ENCODE measurements at regions not wholly inside any gene's neighbourhood (a gene's known extent, or its start where the extent isn't known, plus 50 kb on each side); places are given as distances from the start of the nearest gene placed in this dataset.

DNA sequence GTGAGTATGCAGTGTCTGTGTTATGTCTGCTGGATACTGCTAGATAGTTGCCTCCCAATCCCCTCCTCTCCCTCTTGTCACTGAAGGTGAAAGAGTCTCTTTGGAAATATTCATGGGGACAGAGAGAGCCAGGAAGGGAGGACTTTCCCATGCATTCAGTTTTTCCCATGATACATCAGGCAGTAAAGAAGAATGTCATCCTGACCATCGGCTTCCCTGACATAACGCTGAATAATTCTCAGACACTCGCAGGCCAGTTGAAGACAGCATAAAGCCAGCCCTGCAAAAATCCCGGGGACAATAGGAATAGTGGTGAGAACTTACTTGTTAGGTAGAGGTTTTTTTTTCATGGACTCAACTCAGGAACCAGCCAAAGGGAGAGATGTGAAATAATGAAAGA, 58.1 kb downstream of the KLF4 start:
- no peak for DNase-seq (ENCODE audit: low spot score)

DNA sequence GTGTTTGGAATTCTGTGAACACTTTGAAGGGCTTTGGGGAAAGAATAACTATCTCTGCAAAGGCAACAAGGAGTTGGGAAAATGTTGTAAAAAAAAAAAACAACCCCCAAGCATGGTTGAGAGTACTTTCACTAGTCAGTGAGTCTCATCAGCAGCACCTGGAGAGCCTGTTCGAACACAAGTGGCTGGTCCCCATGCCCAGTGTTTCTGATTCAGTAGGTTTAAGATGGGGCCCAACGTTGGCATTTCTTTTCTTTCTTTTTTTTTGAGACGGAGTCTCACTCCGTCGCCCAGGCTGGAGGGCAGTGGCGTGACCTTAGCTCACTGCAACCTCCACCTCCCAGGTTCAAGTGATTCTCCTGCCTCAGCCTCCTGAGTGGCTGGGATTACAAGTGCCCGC, 59.5 kb downstream of the KLF4 start:
- DNase-seq (ENCODE audit: low spot score): no peak

DNA sequence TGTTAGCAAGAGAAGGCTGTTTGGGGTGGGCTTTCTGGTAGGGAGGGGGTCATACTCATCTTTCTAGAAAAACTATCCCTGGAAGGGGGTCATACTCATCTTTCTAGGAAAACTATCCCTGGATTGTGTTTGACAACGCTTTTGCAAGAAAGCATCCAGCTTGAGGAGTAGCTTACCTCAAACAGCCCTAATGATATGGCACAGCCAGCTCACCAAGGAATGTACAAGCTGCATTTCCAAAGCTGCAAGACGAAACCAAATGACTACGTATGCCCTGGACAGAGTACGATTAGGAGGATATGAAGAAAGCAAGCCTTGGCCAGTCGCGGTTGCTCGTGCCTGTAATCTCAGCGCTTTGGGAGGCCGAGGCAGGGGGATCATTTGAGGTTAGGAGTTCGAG, 63.4 kb downstream of the KLF4 start:
- DNase-seq (ENCODE audit: low spot score): no peak

- peak; percentile 55 for DNase-seq (ENCODE audit: low spot score)
These were observed 64.2 kb downstream of the KLF4 start for GRCh38 chr9:107425101-107426025.

- DNase-seq (ENCODE audit: low spot score): no peak
These were observed 66.0 kb downstream of the KLF4 start for GRCh38 chr9:107423540-107423939.

- DNase-seq (ENCODE audit: low spot score): peak; percentile 44
These were observed 67.1 kb downstream of the KLF4 start for GRCh38 chr9:107422189-107423185.

DNA sequence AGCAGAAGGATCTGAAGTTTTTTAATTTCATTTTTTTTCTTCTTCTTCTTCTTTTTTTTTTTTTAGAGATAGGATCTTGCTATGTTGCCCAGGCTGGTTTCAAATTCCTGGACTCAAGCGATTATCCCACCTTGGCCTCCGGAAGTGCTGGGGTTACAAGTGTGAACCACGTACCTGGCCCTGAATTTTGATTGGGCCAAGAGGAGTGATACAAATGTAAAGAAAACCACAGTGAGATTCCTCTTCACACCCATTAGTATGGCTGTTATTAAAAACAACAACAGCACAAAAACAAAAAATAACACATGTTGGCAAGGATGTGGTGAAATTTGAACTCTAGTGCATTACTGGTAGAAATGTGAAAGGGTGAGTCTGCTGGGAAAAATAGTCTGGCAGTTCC, 79.1 kb downstream of the KLF4 start:
- no peak for DNase-seq (ENCODE audit: low spot score)

DNA sequence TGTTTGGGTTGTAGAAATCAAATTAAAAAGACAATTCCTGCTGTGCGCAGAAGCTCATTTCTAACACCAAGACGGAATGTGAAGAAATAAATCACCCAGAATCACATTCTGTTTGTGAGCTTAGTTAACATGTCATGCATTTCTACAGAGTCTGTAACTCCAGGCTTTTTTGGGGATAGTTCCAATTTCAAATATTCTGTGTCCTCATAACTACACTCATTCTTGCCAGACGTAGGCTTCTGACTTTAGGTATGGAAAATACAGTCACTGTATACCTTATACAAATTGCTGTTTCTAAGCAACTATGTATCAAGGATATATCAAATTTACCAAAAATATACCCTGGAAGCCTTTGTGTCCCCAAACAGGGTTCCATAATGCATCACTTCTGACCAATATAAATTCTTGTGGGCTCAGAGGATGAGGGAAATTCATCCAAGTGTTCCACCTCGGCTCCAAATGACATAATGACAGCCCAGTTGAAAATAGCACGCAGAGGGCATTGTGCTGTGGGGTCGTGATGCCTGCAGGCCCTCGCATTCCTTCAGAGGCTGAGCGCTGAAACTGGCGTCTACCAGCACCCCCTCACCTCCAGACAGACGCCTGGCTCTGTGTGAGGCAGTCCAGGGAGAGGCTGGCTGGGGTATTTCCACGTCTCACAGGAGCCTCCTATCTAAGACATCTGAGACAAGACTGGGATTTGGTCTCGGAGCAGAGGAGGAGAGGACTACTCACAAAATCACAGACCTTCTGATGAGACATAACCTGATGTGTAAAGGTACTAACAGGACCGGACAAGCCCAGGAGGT, 79.8 kb downstream of the KLF4 start:
- no peak for DNase-seq (ENCODE audit: low spot score)

DNA sequence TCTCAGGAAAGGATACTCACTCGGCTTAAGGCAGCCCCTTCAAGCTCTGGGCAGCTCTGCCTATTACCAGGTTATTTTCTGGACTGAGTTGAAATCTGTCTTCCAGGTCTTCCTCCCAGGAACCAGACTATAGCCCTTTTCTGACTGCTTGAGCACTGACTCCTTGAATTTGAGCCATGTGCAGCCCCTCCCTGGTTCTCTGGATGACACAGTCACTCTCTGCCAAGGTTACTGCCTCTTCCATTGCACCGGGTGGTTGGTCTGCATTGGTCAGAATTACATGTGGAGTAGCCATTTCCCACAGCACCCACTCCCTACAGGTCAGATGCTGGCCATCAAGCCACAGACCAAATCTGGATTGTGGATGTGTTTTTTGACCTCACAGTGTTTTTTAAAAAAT, 81.9 kb downstream of the KLF4 start:
- DNase-seq (ENCODE audit: low spot score): no peak

DNA sequence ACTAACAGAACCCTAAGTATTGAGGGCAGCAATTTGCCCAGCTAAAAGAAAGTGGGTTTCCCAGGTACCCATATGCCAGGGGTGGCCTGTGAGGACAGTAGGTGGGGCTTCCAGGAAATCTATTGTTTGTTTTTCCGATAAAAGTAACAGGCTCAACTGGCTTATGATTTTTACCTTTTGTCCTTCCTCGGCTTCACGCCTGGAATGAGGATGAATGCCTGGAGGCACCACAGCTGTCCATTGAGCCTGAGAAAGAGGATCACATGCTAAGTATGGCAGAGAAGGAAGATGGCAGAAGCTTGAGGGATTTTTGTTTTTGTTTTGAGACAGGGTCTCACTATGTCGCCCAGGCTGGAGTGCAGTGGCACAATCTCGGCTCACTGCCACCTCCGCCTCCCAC, 84.1 kb downstream of the KLF4 start:
- no peak for DNase-seq (ENCODE audit: low spot score)

GRCh38 chr9:107404736-107405135, 84.8 kb downstream of the KLF4 start:
- no peak for DNase-seq (ENCODE audit: low spot score)

DNA sequence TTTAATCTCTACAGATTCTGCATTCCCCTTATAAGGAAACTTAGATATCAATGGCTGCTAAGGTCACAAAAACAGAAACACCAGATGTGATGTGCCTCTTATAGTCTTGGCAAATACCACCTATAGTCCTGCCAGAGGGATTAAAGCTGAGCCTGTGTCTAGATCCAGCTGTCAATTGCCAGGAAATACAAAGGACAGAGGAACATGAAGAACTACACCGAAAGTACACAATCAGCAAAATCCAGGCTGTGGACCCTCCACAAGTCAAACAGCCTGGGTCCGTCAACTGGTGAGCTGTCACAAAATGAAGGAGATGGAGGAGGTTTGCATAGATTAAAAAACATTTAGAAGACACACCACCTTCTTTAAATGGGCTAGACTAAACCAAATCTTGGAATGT, 85.4 kb downstream of the KLF4 start:
- no peak for DNase-seq (ENCODE audit: low spot score)

- DNase-seq (ENCODE audit: low spot score): no peak
These were observed 92.2 kb downstream of the KLF4 start for GRCh38 chr9:107397076-107398044.

DNA sequence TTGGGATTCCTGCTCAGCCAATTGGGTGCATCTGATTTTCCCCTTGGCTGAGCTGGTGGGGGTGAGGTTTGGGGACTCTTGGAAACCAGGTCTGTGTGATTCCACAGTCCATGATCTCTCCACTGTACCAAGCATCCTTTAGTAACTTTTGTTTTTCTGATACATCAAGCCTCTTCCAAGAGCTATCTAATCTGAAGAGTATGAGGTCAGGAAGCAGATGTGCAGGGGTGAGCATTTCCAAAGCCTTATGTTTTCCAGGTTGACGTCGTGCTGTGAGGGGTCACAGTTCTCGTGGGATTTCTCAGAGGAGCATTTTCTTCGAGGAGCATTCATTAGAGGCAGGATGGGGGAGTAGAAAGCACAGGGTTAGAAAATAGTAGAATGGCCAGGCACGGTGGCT, 95.3 kb downstream of the KLF4 start:
- DNase-seq (ENCODE audit: low spot score): no peak

- no peak for DNase-seq (ENCODE audit: low spot score)
These were observed 98.8 kb downstream of the KLF4 start for GRCh38 chr9:107390778-107391177.

DNA sequence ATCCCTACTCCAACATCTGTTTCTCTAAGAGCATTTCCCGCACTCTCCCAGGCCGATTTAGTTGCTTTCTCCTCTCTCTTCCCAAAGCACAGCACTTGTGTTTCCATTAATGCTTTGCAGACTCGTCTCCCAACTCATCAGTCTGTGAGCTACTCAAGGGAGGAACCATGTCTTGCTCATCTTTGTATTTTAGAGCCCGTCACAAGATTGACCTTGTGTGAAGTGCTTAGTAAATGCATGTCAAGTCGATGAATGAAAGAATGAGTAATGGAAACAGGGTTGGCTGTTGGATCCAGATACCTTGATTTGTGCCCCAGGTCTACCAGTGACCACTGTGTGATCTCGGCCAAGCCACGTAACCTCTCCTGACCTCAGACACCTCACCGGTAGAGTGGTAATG, 99.3 kb downstream of the KLF4 start:
- no peak for DNase-seq (ENCODE audit: low spot score)

DNA sequence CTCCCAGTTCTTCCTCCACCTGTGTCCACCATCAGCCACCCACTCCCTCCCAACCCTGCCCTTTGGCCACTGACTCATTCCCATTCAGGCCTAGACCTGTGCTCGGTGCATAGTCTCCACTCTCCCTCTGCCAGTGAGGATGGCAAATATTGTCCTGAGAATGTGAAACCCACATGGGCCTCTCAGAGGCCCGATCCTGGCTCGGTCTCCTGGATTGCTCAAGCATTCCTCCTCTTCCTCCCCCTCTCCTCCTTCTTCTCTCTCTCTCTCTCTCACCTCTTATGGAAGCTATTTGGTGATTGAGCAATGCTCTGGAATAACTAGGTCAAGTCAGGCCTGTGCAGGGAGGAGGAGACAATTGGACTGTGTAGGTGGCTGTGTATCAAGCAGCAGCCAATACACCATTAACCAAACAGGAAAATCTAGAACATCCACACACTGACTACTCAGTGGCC, 99.9 kb downstream of the KLF4 start:
- DNase-seq (ENCODE audit: low spot score): no peak

DNA sequence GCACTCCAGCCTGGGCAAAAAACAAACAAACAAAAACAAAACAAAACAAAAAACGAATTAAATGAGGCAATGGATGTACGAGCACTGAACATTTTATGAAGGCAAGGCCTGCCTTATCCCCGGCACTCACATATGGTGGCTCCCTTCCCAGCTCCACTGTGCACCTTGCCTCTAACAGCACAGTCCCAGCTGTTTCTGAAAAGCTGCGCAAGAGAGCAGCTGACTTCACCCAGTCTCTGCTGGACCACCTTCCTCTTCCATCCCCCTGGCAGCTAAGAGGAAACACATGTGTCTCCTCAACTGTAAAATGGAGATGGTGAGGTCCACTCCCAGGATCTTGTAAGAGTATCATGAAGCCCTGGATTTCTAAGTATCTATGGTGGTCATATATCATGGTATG, 100.7 kb downstream of the KLF4 start:
- no peak for DNase-seq (ENCODE audit: low spot score)

- no peak for DNase-seq (ENCODE audit: low spot score)
These were observed 102.2 kb downstream of the KLF4 start for GRCh38 chr9:107387409-107387808.

DNA sequence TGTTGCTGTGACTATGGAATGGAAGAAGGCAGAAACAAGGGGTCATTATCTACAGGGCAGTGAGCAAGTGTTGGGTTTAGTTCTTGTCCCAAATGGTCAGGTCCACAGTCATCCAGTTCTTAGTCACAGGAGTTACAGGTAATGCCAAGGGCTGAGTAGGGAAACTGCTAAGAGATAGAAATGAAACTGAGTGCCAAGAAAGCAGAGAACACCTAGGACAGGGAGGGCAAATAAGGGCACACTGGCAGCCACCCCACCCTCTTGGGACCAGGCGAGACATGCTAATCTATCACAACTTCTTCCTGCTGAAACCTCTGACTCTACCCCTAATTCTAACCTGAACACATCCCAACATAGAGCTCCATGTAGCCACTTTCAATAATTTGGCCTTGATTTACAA, 103.2 kb downstream of the KLF4 start:
- no peak for DNase-seq (ENCODE audit: low spot score)
